ENCODE measurements at regions not wholly inside any gene's neighbourhood (a gene's known extent, or its start where the extent isn't known, plus 50 kb on each side); places are given as distances from the start of the nearest gene placed in this dataset.

DNA sequence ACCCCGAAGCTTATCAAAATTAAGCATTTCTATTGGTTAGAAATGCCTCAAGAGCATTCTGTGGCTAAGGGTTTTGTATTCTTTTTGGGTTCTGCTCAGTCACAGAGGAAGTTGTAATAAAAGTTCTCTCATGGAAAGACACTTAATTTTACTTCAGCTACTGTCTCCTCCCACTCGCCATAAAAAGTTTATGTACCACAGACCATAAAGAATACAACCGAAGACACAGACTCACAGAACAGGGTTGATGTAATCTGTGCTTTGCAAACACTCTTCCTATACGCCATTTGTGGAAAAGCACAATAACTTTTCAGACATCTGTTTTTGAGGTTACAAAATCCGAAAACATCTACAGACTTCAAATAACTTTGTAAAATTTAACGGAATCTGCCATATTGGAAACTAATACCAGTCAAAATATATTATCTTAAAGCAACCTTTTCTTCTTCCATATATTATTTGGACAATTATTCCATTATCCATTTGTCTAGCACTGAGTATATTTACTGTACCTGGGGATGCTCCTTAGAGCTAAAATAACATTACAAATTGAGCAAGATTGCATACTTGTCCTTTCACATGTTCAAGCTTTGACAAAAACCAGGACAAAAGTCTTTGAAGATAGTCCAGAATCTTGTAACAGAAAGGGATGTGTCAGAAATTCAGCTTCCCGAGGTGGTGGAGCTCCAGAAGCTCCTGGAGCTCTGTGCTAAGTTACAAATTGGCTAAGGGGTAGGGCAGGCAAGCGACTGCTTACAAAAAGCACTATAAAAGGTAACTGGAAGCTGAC, 219.0 kb upstream of the MEOX2 start:
- TF ChIP-seq EZH2 (IDR thresholded peaks at IDR 0.05; ENCODE audit: borderline replicate concordance, low read depth, low read length, severe bottlenecking), result no peak
- TF ChIP-seq, protein P1, sequence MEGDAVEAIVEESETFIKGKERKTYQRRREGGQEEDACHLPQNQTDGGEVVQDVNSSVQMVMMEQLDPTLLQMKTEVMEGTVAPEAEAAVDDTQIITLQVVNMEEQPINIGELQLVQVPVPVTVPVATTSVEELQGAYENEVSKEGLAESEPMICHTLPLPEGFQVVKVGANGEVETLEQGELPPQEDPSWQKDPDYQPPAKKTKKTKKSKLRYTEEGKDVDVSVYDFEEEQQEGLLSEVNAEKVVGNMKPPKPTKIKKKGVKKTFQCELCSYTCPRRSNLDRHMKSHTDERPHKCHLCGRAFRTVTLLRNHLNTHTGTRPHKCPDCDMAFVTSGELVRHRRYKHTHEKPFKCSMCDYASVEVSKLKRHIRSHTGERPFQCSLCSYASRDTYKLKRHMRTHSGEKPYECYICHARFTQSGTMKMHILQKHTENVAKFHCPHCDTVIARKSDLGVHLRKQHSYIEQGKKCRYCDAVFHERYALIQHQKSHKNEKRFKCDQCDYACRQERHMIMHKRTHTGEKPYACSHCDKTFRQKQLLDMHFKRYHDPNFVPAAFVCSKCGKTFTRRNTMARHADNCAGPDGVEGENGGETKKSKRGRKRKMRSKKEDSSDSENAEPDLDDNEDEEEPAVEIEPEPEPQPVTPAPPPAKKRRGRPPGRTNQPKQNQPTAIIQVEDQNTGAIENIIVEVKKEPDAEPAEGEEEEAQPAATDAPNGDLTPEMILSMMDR (IDR thresholded peaks at IDR 0.05; ENCODE audit: borderline replicate concordance, extremely low read depth, low read length, poor library complexity, severe bottlenecking), result no peak
